ENCODE measurements at regions not wholly inside any gene's neighbourhood (a gene's known extent, or its start where the extent isn't known, plus 50 kb on each side); places are given as distances from the start of the nearest gene placed in this dataset.

- peaks cover 4 to 11% of the 10 kb centered on the region in 2 donors for H3K27me3 Mint-ChIP-seq
- no peak overlapping the region for H3K4me3 Mint-ChIP-seq
- no peaks in the 10 kb centered on the region for H3K4me1 ChIP-seq (ENCODE audit: insufficient read depth, low read length)
- H3K4me3 ChIP-seq (ENCODE audit: low read length in 2 of 2): no peak overlapping the region
- ChIA-PET CTCF (ENCODE audit: partially characterized antibody) (no interaction called here), POLR2A (ENCODE audit: partially characterized antibody) (no interaction called here)
- no peak overlapping the region for H3K27ac ChIP-seq (ENCODE audit: low read depth, low read length)
- H3K27ac Mint-ChIP-seq: no peak overlapping the region
- intact Hi-C loops (cut with micrococcal nuclease): no loop called here
- peaks cover 0 to 2% (median 0%) of the 10 kb centered on the region in 8 donors for H3K9me3 Mint-ChIP-seq
- H3K36me3 ChIP-seq (ENCODE audit: insufficient read depth, low read length): no peaks in the 10 kb centered on the region
- H3K27me3 ChIP-seq (ENCODE audit: insufficient read depth, low read length): no peaks in the 10 kb centered on the region
- H3K36me3 Mint-ChIP-seq: no peaks in the 10 kb centered on the region
- no peaks in the 10 kb centered on the region for H3K9me3 ChIP-seq (ENCODE audit: control insufficient read depth in 1 of 2, low read length in 2 of 2)
- DNase-seq: no peak
- peaks cover 0 to 2% (median 0%) of the 10 kb centered on the region in 4 donors for H3K4me1 Mint-ChIP-seq
Observed at GRCh38 chr2:181778621-181779201, 98.4 kb upstream of the NEUROD1 start.

- Histone ChIP-seq H3K36me3 (ENCODE audit: insufficient read depth, low read length) (no peaks in the 10 kb centered on the region), H3K27me3 (ENCODE audit: insufficient read depth, low read length) (no peaks in the 10 kb centered on the region), H3K27ac (ENCODE audit: low read depth, low read length) (no peak overlapping the region), H3K4me3 (ENCODE audit: low read length in 2 of 2) (no peak overlapping the region), H3K9me3 (ENCODE audit: control insufficient read depth in 1 of 2, low read length in 2 of 2) (no peaks in the 10 kb centered on the region), H3K4me1 (ENCODE audit: insufficient read depth, low read length) (no peaks in the 10 kb centered on the region)
- CTCF ChIA-PET (ENCODE audit: partially characterized antibody): no interaction called here
- Mint-ChIP-seq H3K9me3 (peaks cover 0 to 2% (median 0%) of the 10 kb centered on the region in 8 donors), H3K36me3 (no peaks in the 10 kb centered on the region), H3K27me3 (peaks cover 4 to 7% of the 10 kb centered on the region in 2 donors), H3K4me1 (peaks cover 0 to 2% (median 0%) of the 10 kb centered on the region in 4 donors), H3K4me3 (no peak overlapping the region), H3K27ac (no peak overlapping the region)
- POLR2A ChIA-PET (ENCODE audit: partially characterized antibody): interaction anchor here (0.6 kb wide), 1 partner anchor 38 kb away, joined by 3 read pairs; no protein-coding TSS in a partner anchor
- intact Hi-C loops (cut with micrococcal nuclease): no loop called here
- DNase-seq: no peak
Observed at GRCh38 chr2:181779288-181780021, 99.1 kb upstream of the NEUROD1 start.

- intact Hi-C loops (cut with micrococcal nuclease): no loop called here
- ChIA-PET CTCF (ENCODE audit: partially characterized antibody) (no interaction called here), POLR2A (ENCODE audit: partially characterized antibody) (interaction anchor here (0.6 kb wide), 1 partner anchor 37 kb away, joined by 3 read pairs; no protein-coding TSS in a partner anchor)
Observed at GRCh38 chr2:181780047-181780651, 99.8 kb upstream of the NEUROD1 start.

GRCh38 chr2:181780657-181781056 is 100.3 kb upstream of the NEUROD1 start:
- H3K27me3 Mint-ChIP-seq: peaks cover 4 to 5% of the 10 kb centered on the region in 2 donors
- ChIA-PET POLR2A (ENCODE audit: partially characterized antibody) (no interaction called here), CTCF (ENCODE audit: partially characterized antibody) (interaction anchor here (0.7 kb wide), 1 partner anchor 10 kb away, joined by 3 read pairs; no protein-coding TSS in a partner anchor)
- H3K9me3 Mint-ChIP-seq: peaks cover 0 to 2% (median 0%) of the 10 kb centered on the region in 8 donors
- Histone ChIP-seq H3K4me1 (ENCODE audit: insufficient read depth, low read length) (no peaks in the 10 kb centered on the region), H3K27me3 (ENCODE audit: insufficient read depth, low read length) (no peaks in the 10 kb centered on the region), H3K4me3 (ENCODE audit: low read length in 2 of 2) (no peak overlapping the region), H3K9me3 (ENCODE audit: control insufficient read depth in 1 of 2, low read length in 2 of 2) (no peaks in the 10 kb centered on the region), H3K36me3 (ENCODE audit: insufficient read depth, low read length) (no peaks in the 10 kb centered on the region), H3K27ac (ENCODE audit: low read depth, low read length) (no peak overlapping the region)
- H3K4me1 Mint-ChIP-seq: peaks cover 0 to 2% (median under 1%) of the 10 kb centered on the region in 4 donors
- no peak for DNase-seq
- no peaks in the 10 kb centered on the region for H3K36me3 Mint-ChIP-seq
- H3K4me3 Mint-ChIP-seq: no peak overlapping the region
- intact Hi-C loops (cut with micrococcal nuclease): no loop called here
- no peak overlapping the region for H3K27ac Mint-ChIP-seq

More at GRCh38 chr2:181780047-181780651, 99.8 kb upstream of the NEUROD1 start:
- Histone ChIP-seq H3K27ac (ENCODE audit: low read depth, low read length) (no peak overlapping the region), H3K4me1 (ENCODE audit: insufficient read depth, low read length) (no peaks in the 10 kb centered on the region), H3K4me3 (ENCODE audit: low read length in 2 of 2) (no peak overlapping the region), H3K36me3 (ENCODE audit: insufficient read depth, low read length) (no peaks in the 10 kb centered on the region), H3K9me3 (ENCODE audit: control insufficient read depth in 1 of 2, low read length in 2 of 2) (no peaks in the 10 kb centered on the region), H3K27me3 (ENCODE audit: insufficient read depth, low read length) (no peaks in the 10 kb centered on the region)
- DNase-seq: no peak
- Mint-ChIP-seq H3K9me3 (peaks cover 0 to 2% (median 0%) of the 10 kb centered on the region in 8 donors), H3K27me3 (peaks cover 4 to 5% of the 10 kb centered on the region in 2 donors), H3K36me3 (no peaks in the 10 kb centered on the region), H3K4me1 (peaks cover 0 to 2% (median under 1%) of the 10 kb centered on the region in 4 donors), H3K27ac (no peak overlapping the region), H3K4me3 (peak overlapping the region in 1 of 8 donors; percentile 39)

- Mint-ChIP-seq H3K27me3 (peaks cover 3 to 7% of the 10 kb centered on the region in 2 donors), H3K27ac (no peak overlapping the region), H3K36me3 (no peaks in the 10 kb centered on the region), H3K4me1 (peaks cover 0 to 2% (median under 1%) of the 10 kb centered on the region in 4 donors), H3K4me3 (no peak overlapping the region), H3K9me3 (peaks cover 0 to 2% (median 0%) of the 10 kb centered on the region in 8 donors)
- DNase-seq: no peak
- no peak overlapping the region for H3K27ac ChIP-seq (ENCODE audit: low read depth, low read length)
- POLR2A ChIA-PET (ENCODE audit: partially characterized antibody): no interaction called here
- CTCF ChIA-PET (ENCODE audit: partially characterized antibody): interaction anchor here (0.7 kb wide), 1 partner anchor 10 kb away, joined by 3 read pairs; no protein-coding TSS in a partner anchor
- no peaks in the 10 kb centered on the region for H3K9me3 ChIP-seq (ENCODE audit: control insufficient read depth in 1 of 2, low read length in 2 of 2)
- H3K27me3 ChIP-seq (ENCODE audit: insufficient read depth, low read length): no peaks in the 10 kb centered on the region
- H3K4me1 ChIP-seq (ENCODE audit: insufficient read depth, low read length): no peaks in the 10 kb centered on the region
- intact Hi-C loops (cut with micrococcal nuclease): no loop called here
- H3K4me3 ChIP-seq (ENCODE audit: low read length in 2 of 2): no peak overlapping the region
- no peaks in the 10 kb centered on the region for H3K36me3 ChIP-seq (ENCODE audit: insufficient read depth, low read length)
Observed at GRCh38 chr2:181781078-181781786, 100.9 kb upstream of the NEUROD1 start.

GRCh38 chr2:181782660-181783059 is 102.3 kb upstream of the NEUROD1 start:
- DNase-seq: no peak
- ChIA-PET CTCF (ENCODE audit: partially characterized antibody) (no interaction called here), POLR2A (ENCODE audit: partially characterized antibody) (no interaction called here)
- Mint-ChIP-seq H3K9me3 (peaks cover 0 to 2% (median 0%) of the 10 kb centered on the region in 8 donors), H3K36me3 (no peaks in the 10 kb centered on the region), H3K27ac (no peak overlapping the region), H3K4me1 (peaks cover 0 to 2% (median under 1%) of the 10 kb centered on the region in 4 donors), H3K4me3 (no peak overlapping the region), H3K27me3 (peaks cover 3 to 7% of the 10 kb centered on the region in 2 donors)
- Histone ChIP-seq H3K36me3 (ENCODE audit: insufficient read depth, low read length) (no peaks in the 10 kb centered on the region), H3K27me3 (ENCODE audit: insufficient read depth, low read length) (no peaks in the 10 kb centered on the region), H3K4me3 (ENCODE audit: low read length in 2 of 2) (no peak overlapping the region), H3K4me1 (ENCODE audit: insufficient read depth, low read length) (no peaks in the 10 kb centered on the region), H3K27ac (ENCODE audit: low read depth, low read length) (no peak overlapping the region), H3K9me3 (ENCODE audit: control insufficient read depth in 1 of 2, low read length in 2 of 2) (no peaks in the 10 kb centered on the region)
- intact Hi-C loops (cut with micrococcal nuclease): no loop called here

GRCh38 chr2:181784556-181784955 is 104.2 kb upstream of the NEUROD1 start:
- Histone ChIP-seq H3K27ac (ENCODE audit: low read depth, low read length) (no peak overlapping the region), H3K4me3 (ENCODE audit: low read length in 2 of 2) (no peak overlapping the region), H3K9me3 (ENCODE audit: control insufficient read depth in 1 of 2, low read length in 2 of 2) (no peaks in the 10 kb centered on the region), H3K27me3 (ENCODE audit: insufficient read depth, low read length) (no peaks in the 10 kb centered on the region), H3K36me3 (ENCODE audit: insufficient read depth, low read length) (no peaks in the 10 kb centered on the region), H3K4me1 (ENCODE audit: insufficient read depth, low read length) (no peaks in the 10 kb centered on the region)
- CTCF ChIA-PET (ENCODE audit: partially characterized antibody): interaction anchor here (0.6 kb wide), 1 partner anchor 386 kb away, joined by 4 read pairs; no protein-coding TSS in a partner anchor
- Mint-ChIP-seq H3K4me3 (no peak overlapping the region), H3K27me3 (peaks cover 0 to 7% of the 10 kb centered on the region in 2 donors), H3K27ac (no peak overlapping the region), H3K9me3 (no peaks in the 10 kb centered on the region), H3K36me3 (no peaks in the 10 kb centered on the region), H3K4me1 (peaks cover 0 to 2% (median 0%) of the 10 kb centered on the region in 4 donors)
- intact Hi-C loops (cut with micrococcal nuclease): no loop called here
- POLR2A ChIA-PET (ENCODE audit: partially characterized antibody): no interaction called here
- no peak for DNase-seq

Measured in CD4-positive, alpha-beta memory T cell (primary cell).